ENCODE measurements at regions not wholly inside any gene's neighbourhood (a gene's known extent, or its start where the extent isn't known, plus 50 kb on each side); places are given as distances from the start of the nearest gene placed in this dataset.

GRCh38 chr7:142443216-142444010, 185.6 kb upstream of the PRSS58 start:
- TF ChIP-seq CTCF (IDR thresholded peaks at IDR 0.05): no peak
- no peak for TF ChIP-seq POLR2AphosphoS5 (IDR thresholded peaks at IDR 0.05)
- TF ChIP-seq POLR2A (IDR thresholded peaks at IDR 0.05): no peak
- TF ChIP-seq EP300 (IDR thresholded peaks at IDR 0.05): no peak
